H1 (cell line): ENCODE measurements at regions not wholly inside any gene's neighbourhood (a gene's known extent, or its start where the extent isn't known, plus 50 kb on each side); places are given as distances from the start of the nearest gene placed in this dataset.

Experiments
- CTCF ChIA-PET: fragments of 300-600 bp; sonication (Branson Sonifier 250); formaldehyde crosslinking; loops from one replicate; lab custom pipeline; 2021; ENCODE audit not compliant: partially characterized antibody; lab: Charles Lee
- POLR2A ChIA-PET: fragments of 300-600 bp; sonication (Branson Sonifier 250); formaldehyde crosslinking; loops from one replicate; lab custom pipeline; 2021; ENCODE audit warnings: inconsistent platforms; ENCODE audit not compliant: partially characterized antibody; lab: Charles Lee
- DNase-seq, 2 experiments: peaks; one replicate each; pipeline versions ENCODE4 v3.0.0 to v3.0.0-alpha.2; 2010 to 2022; ENCODE audit warnings: low spot score in 2 of 2, low read depth in 1 of 2, mixed read lengths in 1 of 2
- FAIRE-seq: peaks from 2 replicates; lab custom pipeline; 2011; peaks lifted over from hg19 to GRCh38; lab: Jason Lieb, UNC
- H2AFZ ChIP-seq: 2 replicates; pipeline ENCODE4 v1.8.1; 2012; ENCODE audit warnings: low read length, inconsistent platforms
- H2AK5ac ChIP-seq: 2 replicates; pipeline ENCODE4 v1.6.1; 2013; ENCODE audit warnings: low read depth, low read length
- H2BK120ac ChIP-seq: replicated peaks from 2 replicates; pipeline ENCODE3; 2013; ENCODE audit warnings: low read depth, low read length, inconsistent platforms
- H2BK12ac ChIP-seq: 2 replicates; pipeline ENCODE4 v1.6.1; 2013; ENCODE audit warnings: low read depth, low read length
- H2BK15ac ChIP-seq: 2 replicates; pipeline ENCODE4 v1.6.1; 2013; ENCODE audit warnings: low read length
- H2BK20ac ChIP-seq: 2 replicates; pipeline ENCODE4 v1.6.1; 2013; ENCODE audit warnings: low read length
- H2BK5ac ChIP-seq: 2 replicates; pipeline ENCODE4 v1.6.1; 2013; ENCODE audit warnings: low read depth, low read length
- H3K14ac ChIP-seq: 2 replicates; pipeline ENCODE4 v1.6.1; 2013; ENCODE audit warnings: inconsistent platforms; ENCODE audit not compliant: insufficient read length
- H3K18ac ChIP-seq: 2 replicates; pipeline ENCODE4 v1.6.1; 2013; ENCODE audit warnings: low read length; ENCODE audit errors: extremely low read depth
- H3K23ac ChIP-seq: 2 replicates; pipeline ENCODE4 v1.6.1; 2013; ENCODE audit warnings: inconsistent platforms; ENCODE audit not compliant: insufficient read length
- H3K23me2 ChIP-seq: 2 replicates; pipeline ENCODE4 v1.6.1; 2013; ENCODE audit warnings: low read depth, low read length
- H3K27ac ChIP-seq: 2 replicates; pipeline ENCODE4 v1.6.1; 2011; ENCODE audit warnings: low read depth, low read length, inconsistent platforms
- H3K27me3 ChIP-seq, 4 experiments: replicated peaks in 1 of 4; 1 replicate in 1 of 4; 2 replicates in 3 of 4; pipeline versions ENCODE4 v1.6.1 to v1.8.1; 2011 to 2013; ENCODE audit warnings: low read length in 3 of 4, mild to moderate bottlenecking in 3 of 4, inconsistent platforms in 2 of 4, mixed read lengths in 2 of 4, moderate library complexity in 1 of 4; ENCODE audit not compliant: control insufficient read depth in 3 of 4, insufficient read depth in 3 of 4; ENCODE audit errors: extremely low read depth in 1 of 4
- H3K36me3 ChIP-seq, 4 experiments: 2 replicates each; pipeline versions ENCODE4 v1.6.1 to v1.8.1; 2011 to 2013; ENCODE audit warnings: mild to moderate bottlenecking in 4 of 4, low read length in 3 of 4, moderate library complexity in 2 of 4, control low read depth in 1 of 4, inconsistent platforms in 1 of 4; ENCODE audit not compliant: insufficient read depth in 4 of 4, control insufficient read depth in 2 of 4
- H3K4ac ChIP-seq: replicated peaks from 2 replicates; pipeline ENCODE3; 2013; ENCODE audit warnings: low read length, low read depth, mixed read lengths, inconsistent platforms; ENCODE audit not compliant: insufficient read length
- H3K4me1 ChIP-seq, 4 experiments: replicated peaks in 1 of 4; 1 replicate in 1 of 4; 2 replicates in 3 of 4; pipeline versions ENCODE4 v1.6.1 to v1.8.1; 2011 to 2013; ENCODE audit warnings: low read length in 3 of 4, inconsistent platforms in 2 of 4, mixed read lengths in 1 of 4; ENCODE audit not compliant: insufficient read depth in 4 of 4, control insufficient read depth in 3 of 4
- H3K4me2 ChIP-seq, 2 experiments: 2 replicates each; pipeline versions ENCODE4 v1.6.1 to v1.8.1; 2011 to 2013; ENCODE audit warnings: low read depth in 2 of 2, low read length in 2 of 2, control low read depth in 1 of 2, inconsistent platforms in 1 of 2, mild to moderate bottlenecking in 1 of 2; ENCODE audit not compliant: insufficient read depth in 1 of 2
- H3K4me3 ChIP-seq, 4 experiments: fragments of 200-600, 300-600 bp in 1 of 4; sonication (generic), shearing (Covaris generic), sonication (Bioruptor Twin) in 1 of 4; 2 replicates each; pipeline versions ENCODE4 v1.5.1 to v1.8.1; 2011 to 2016; ENCODE audit warnings: low read length in 4 of 4, low read depth in 3 of 4, control low read depth in 2 of 4, inconsistent platforms in 2 of 4, mild to moderate bottlenecking in 2 of 4, mixed read lengths in 1 of 4, moderate library complexity in 1 of 4; ENCODE audit not compliant: insufficient read depth in 2 of 4; ENCODE audit errors: extremely low read depth in 1 of 4
- H3K56ac ChIP-seq: replicated peaks from 2 replicates; pipeline ENCODE3; 2013; ENCODE audit warnings: low read depth, mild to moderate bottlenecking, mixed read lengths, low read length, inconsistent platforms; ENCODE audit not compliant: insufficient read length
- H3K79me1 ChIP-seq: 2 replicates; pipeline ENCODE4 v1.6.1; 2013; ENCODE audit warnings: low read depth, low read length, control low read depth
- H3K79me2 ChIP-seq, 2 experiments: 2 replicates each; pipeline versions ENCODE4 v1.6.1 to v1.8.1; 2012 to 2013; ENCODE audit warnings: low read length in 2 of 2, mild to moderate bottlenecking in 2 of 2, inconsistent platforms in 1 of 2; ENCODE audit not compliant: insufficient read depth in 2 of 2, control insufficient read depth in 1 of 2
- H3K9ac ChIP-seq, 4 experiments: replicated peaks in 1 of 4; 1 replicate in 1 of 4; 2 replicates in 3 of 4; pipeline versions ENCODE4 v1.6.1 to v1.8.1; 2011 to 2013; ENCODE audit warnings: low read depth in 3 of 4, low read length in 3 of 4, control low read depth in 2 of 4, mild to moderate bottlenecking in 2 of 4, moderate library complexity in 2 of 4, inconsistent platforms in 1 of 4; ENCODE audit errors: extremely low read depth in 1 of 4
- H3K9me3 ChIP-seq, 2 experiments: 2 replicates each; pipeline versions ENCODE4 v1.6.1 to v1.8.1; 2012 to 2013; ENCODE audit warnings: mild to moderate bottlenecking in 2 of 2, moderate library complexity in 2 of 2, control low read depth in 1 of 2, inconsistent platforms in 1 of 2, low read depth in 1 of 2, low read length in 1 of 2, mixed read lengths in 1 of 2; ENCODE audit not compliant: insufficient read depth in 2 of 2
- H4K20me1 ChIP-seq, 2 experiments: replicated peaks in 1 of 2; 2 replicates each; pipeline versions ENCODE3 to v1.8.1; 2011 to 2013; ENCODE audit warnings: inconsistent platforms in 2 of 2, low read length in 2 of 2, mild to moderate bottlenecking in 1 of 2; ENCODE audit not compliant: insufficient read depth in 2 of 2, control insufficient read depth in 1 of 2
- H4K5ac ChIP-seq: 2 replicates; pipeline ENCODE4 v1.6.1; 2013; ENCODE audit warnings: low read length, low read depth, mixed read lengths, inconsistent platforms; ENCODE audit not compliant: insufficient read length
- H4K8ac ChIP-seq: 2 replicates; pipeline ENCODE4 v1.8.0; 2013; ENCODE audit warnings: mild to moderate bottlenecking, moderate library complexity, low read length, inconsistent platforms; ENCODE audit not compliant: insufficient read depth; ENCODE audit errors: extremely low read depth
- H4K91ac ChIP-seq: replicated peaks from 2 replicates; pipeline ENCODE3; 2013; ENCODE audit warnings: low read length, mixed read lengths, inconsistent platforms; ENCODE audit not compliant: insufficient read length
- CBX5 ChIP-seq: fragments of 300-800, 300-1000 bp; sonication (generic); IDR thresholded peaks from 2 replicates; pipeline ENCODE4 v1.7.1; 2016; ENCODE audit warnings: antibody characterized with exemption, low read length, low read depth
- CEBPB ChIP-seq: IDR thresholded peaks from 2 replicates; pipeline ENCODE4 v1.6.1; 2012; ENCODE audit warnings: low read depth, low read length
- CHD2 ChIP-seq: IDR thresholded peaks from 2 replicates; pipeline ENCODE4 v1.6.1; 2012; ENCODE audit warnings: low read length, improper control_type of control experiment
- JUND ChIP-seq: IDR thresholded peaks from 2 replicates; pipeline ENCODE4 v1.6.1; 2011; ENCODE audit warnings: mild to moderate bottlenecking, improper control_type of control experiment, low read length
- KDM1A ChIP-seq: fragments of 200-600, 300-600 bp; sonication (generic); IDR thresholded peaks from 2 replicates; pipeline ENCODE4 v1.7.1; 2016; ENCODE audit warnings: mild to moderate bottlenecking, low read length, borderline replicate concordance
- MAFK ChIP-seq: IDR thresholded peaks from 2 replicates; pipeline ENCODE4 v1.6.1; 2012; ENCODE audit warnings: low read depth, mild to moderate bottlenecking, improper control_type of control experiment, low read length

- Histone ChIP-seq H3K79me2 (no peaks in the 10 kb centered on the region), H3K27me3 (no peaks in the 10 kb centered on the region), H4K91ac (no peak overlapping the region), H2BK12ac (no peak overlapping the region), H3K23ac (no peak overlapping the region), H3K14ac (no peak overlapping the region), H2BK15ac (no peak overlapping the region), H4K20me1 (no peaks in the 10 kb centered on the region), H3K27ac (no peak overlapping the region), H2AK5ac (no peak overlapping the region), H3K36me3 (no peaks in the 10 kb centered on the region), H3K4me2 (no peak overlapping the region), H3K4ac (no peak overlapping the region), H2BK120ac (no peak overlapping the region), H2BK20ac (no peak overlapping the region), H3K56ac (no peak overlapping the region), H3K23me2 (no peaks in the 10 kb centered on the region), H4K5ac (no peak overlapping the region), H2AFZ (no peak overlapping the region), H3K4me3 (no peak overlapping the region), H3K9ac (no peak overlapping the region), H2BK5ac (no peak overlapping the region), H3K79me1 (no peaks in the 10 kb centered on the region), H3K4me1 (peaks cover 0 to 3% (median 1%) of the 10 kb centered on the region in 4 experiments; a peak in 3 of 7 replicates), H3K9me3 (0 out of 4 replicates have a peak, but pooled peaks cover 0 to 2% of the 10 kb centered on the region in 2 experiments), H4K8ac (no peak overlapping the region), H3K18ac (no peak overlapping the region)
- FAIRE-seq (no peak), DNase-seq (no peak)
- CTCF ChIA-PET, result interaction anchor here (0.6 to 1.5 kb wide), 2 partner anchors 11 to 17 kb away, joined by 3 to 4 read pairs; no protein-coding TSS in a partner anchor
- POLR2A ChIA-PET, result no interaction called here
- TF ChIP-seq MAFK (no peak), CBX5 (no peak), KDM1A (no peak), CHD2 (no peak), JUND (no peak), CEBPB (no peak)
Measured at GRCh38 chr1:182305861-182306260, 85.7 kb downstream of the GLUL start.
